ENCODE measurements at regions not wholly inside any gene's neighbourhood (a gene's known extent, or its start where the extent isn't known, plus 50 kb on each side); places are given as distances from the start of the nearest gene placed in this dataset.

GRCh38 chr3:178062126-178062525 lies 474.1 kb upstream of the KCNMB2 start:
- no peak for DNase-seq (ENCODE audit: extremely low read depth in 1 of 2, low read depth in 1 of 2)

GRCh38 chr3:178063461-178063860 lies 472.8 kb upstream of the KCNMB2 start:
- no peak for DNase-seq (ENCODE audit: extremely low read depth in 1 of 2, low read depth in 1 of 2)

- no peak for DNase-seq (ENCODE audit: extremely low read depth in 1 of 2, low read depth in 1 of 2)
Measured at GRCh38 chr3:178067721-178068120, 468.5 kb upstream of the KCNMB2 start.

- no peak for DNase-seq (ENCODE audit: extremely low read depth in 1 of 2, low read depth in 1 of 2)
Measured at GRCh38 chr3:178072391-178073305, 463.6 kb upstream of the KCNMB2 start.

- DNase-seq (ENCODE audit: extremely low read depth in 1 of 2, low read depth in 1 of 2): no peak
Measured at GRCh38 chr3:178073366-178073765, 462.9 kb upstream of the KCNMB2 start.

DNA sequence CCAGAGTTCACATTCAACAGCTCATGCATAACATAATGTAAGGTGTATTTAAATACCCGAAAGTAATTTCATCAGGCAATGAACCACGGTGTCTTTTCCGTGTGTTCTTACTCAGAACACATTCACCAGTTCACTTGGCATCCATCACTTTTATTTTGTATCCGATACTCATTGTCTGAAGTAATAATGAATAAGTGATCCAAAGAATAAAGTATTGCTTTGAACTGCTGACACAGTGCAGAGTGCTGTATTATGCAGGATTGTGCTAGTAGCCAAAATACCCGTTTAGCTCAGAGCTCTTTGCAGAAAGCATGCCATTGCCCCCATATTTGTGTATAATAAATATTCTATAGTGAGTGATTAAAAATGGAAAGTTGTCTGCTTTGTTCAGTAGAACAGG lies 460.9 kb upstream of the KCNMB2 start:
- no peak for DNase-seq (ENCODE audit: extremely low read depth in 1 of 2, low read depth in 1 of 2)

GRCh38 chr3:178078953-178079352 lies 457.3 kb upstream of the KCNMB2 start:
- no peak for DNase-seq (ENCODE audit: extremely low read depth in 1 of 2, low read depth in 1 of 2)

DNA sequence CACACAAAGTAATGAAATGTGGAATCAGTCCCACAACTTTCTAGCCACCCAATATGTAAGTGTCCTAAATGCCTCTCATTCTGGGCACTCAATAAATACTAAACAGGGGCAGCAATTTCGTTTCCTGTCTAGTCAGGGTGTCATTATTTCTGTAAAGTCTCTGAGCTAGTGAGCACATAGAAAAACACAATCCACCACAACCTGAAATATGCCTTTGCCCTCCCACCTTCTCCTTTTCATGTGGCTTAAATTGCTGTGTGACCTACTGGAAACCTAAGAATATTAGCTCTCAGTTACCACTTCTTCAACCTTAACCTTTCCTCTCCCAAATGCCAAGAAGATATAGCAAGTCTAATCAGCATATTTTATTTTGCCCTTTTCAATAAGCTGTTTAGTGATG lies 456.3 kb upstream of the KCNMB2 start:
- DNase-seq (ENCODE audit: extremely low read depth in 1 of 2, low read depth in 1 of 2): no peak

DNA sequence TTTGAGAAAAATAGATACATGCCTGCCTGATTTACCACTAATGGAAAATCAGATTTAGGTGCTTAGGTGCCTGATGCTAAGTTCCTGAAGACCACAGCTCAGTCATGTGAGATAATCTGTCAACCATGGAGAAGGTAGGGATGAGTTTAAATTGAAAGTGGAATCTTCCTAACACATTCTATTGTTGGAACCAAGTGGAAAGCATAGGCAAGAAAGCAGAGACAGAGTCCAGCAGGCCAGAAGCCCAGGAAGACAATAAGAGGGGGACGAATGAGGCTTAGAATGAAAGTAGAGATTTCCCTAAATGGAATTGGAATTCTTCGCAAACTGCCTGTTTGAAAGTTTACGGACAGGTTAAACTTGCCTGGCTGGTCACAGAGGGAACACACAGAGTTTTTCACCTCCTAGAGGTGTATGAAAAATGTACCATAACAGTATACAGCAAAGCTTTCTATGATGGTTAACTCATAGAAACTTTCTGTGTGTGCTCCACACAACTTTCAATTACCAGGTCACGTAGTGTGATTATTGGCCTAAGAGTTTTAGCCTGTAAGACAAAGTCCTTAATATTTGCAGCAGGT lies 453.8 kb upstream of the KCNMB2 start:
- DNase-seq (ENCODE audit: extremely low read depth in 1 of 2, low read depth in 1 of 2): no peak

DNA sequence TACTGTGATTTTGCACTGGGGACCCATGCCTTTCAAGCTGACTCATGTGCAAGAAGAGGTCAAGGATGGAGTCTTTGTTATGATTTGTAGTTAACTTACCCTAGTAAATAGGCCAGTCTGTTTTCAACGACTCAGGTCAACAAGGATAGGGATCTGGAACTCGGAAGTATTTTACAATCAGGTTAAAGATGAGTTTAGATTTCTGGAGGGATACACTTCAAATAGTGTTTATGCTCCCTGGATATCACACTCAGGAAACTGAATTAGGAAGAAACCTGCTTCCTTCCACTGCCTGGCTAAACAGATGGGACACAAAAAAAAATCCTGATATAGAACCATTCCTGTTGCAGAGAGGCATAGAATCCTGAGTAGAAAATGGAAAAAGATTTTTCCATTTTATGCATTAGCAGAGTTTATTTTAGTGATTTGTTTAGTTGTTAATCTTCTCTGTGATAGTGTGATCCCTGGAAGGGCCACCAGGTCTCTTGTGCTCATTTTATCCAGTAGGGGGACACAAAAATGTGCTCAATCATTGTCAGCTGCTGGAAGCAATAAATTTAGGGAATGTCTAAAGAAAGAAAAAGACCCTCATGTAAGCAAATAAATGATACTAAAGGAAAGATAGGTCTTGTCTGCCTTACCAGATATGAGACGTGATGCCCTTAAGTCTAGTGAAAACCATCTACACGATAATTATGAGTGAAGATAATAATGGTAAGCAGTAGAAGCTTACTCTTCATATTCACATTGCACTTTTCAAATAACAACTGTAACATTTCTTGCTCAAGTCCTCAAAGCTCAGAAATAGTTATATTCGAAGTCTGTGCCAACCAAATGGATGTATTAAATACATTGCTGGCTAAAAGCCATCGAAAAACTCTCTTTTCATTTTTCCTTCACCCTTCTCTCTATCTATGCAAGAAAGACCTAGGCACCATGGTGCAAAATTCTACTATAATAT lies 452.1 kb upstream of the KCNMB2 start:
- no peak for DNase-seq (ENCODE audit: extremely low read depth in 1 of 2, low read depth in 1 of 2)

DNA sequence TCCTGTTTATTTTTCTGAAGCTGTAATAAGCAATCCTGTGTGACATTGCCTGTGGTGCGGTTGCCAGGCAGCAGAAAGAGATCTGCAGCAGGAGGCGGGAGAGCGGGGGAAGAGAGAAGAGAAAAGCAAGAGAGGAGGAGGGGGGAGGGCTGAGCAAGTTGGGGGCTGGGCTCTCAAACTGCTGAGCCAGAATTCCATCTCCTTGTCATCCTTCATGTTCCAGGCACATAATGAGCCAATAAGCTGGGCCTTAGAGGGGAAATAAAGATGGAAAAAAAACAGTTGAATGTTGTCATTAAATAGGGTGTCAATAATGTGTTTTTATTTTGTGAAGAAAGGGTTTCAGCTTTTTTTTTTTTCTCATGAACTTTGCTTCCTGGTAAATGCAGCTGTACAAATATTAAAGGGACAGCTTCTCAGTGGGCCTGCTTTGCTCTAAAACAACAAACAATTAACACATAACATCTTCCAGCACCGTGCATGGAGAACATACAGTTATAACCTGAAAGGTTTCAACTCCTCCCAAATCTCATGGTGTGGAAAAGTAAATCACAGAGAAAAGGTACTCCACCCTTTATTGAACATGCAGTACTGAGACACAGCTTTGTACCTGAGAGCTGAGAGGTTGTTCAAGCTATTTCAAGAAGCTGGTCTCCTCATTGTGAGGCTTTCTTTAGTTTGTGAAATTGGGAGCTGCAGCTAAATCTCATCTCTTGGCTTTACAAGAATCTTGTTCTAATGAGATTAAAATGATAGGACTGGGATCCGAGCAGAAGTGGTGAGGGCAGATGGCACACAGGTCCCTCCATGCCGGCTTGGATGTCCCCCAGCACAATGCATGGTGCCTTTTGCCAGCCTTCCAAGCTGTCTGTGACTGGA lies 451.1 kb upstream of the KCNMB2 start:
- DNase-seq (ENCODE audit: extremely low read depth in 1 of 2, low read depth in 1 of 2): no peak

GRCh38 chr3:178085817-178086123 lies 450.5 kb upstream of the KCNMB2 start:
- DNase-seq (ENCODE audit: extremely low read depth in 1 of 2, low read depth in 1 of 2): no peak

- DNase-seq (ENCODE audit: extremely low read depth in 1 of 2, low read depth in 1 of 2): no peak
Measured at GRCh38 chr3:178086144-178086825, 450.0 kb upstream of the KCNMB2 start.

- no peak for DNase-seq (ENCODE audit: extremely low read depth in 1 of 2, low read depth in 1 of 2)
Measured at GRCh38 chr3:178087376-178087775, 448.9 kb upstream of the KCNMB2 start.

DNA sequence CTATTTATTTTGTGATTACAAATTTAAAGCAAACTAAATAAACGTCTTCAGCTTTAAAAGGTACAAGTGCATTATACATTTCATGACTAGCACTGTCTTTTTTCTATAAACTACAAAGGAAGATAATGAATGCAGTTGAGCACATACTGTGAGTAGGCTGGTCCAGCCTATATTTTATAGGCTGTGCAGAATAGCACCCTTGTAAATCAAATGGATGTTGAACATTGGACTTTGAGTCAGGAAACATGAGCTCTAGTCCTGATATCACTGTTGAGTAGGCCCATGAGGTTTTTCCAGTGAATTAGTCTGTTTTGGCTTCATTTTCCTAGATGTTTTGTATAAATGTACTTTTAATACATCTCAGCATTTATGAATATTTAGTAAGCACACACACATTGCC lies 447.3 kb upstream of the KCNMB2 start:
- no peak for DNase-seq (ENCODE audit: extremely low read depth in 1 of 2, low read depth in 1 of 2)

DNA sequence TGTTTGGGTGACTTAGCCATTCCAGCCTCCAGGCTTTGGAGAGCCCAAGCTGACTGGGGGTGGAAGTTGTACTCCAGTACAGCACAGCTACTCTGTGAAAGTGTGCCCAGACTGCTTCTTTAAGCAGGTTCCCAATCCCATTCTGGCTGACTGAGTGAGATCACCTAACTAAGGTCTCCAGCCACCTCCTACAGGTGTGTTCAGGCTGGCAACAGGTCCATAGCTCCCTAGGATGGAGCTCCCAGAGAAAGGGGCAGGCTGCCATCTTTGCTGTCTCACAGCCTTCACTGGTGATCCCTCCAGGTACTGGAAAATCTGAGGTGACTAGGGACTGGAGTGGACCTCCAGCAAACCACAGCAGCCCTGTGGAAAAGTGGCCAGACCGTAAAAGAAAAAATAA lies 445.3 kb upstream of the KCNMB2 start:
- DNase-seq (ENCODE audit: extremely low read depth in 1 of 2, low read depth in 1 of 2): no peak

GRCh38 chr3:178095522-178095921 lies 440.7 kb upstream of the KCNMB2 start:
- DNase-seq (ENCODE audit: extremely low read depth in 1 of 2, low read depth in 1 of 2): no peak

DNA sequence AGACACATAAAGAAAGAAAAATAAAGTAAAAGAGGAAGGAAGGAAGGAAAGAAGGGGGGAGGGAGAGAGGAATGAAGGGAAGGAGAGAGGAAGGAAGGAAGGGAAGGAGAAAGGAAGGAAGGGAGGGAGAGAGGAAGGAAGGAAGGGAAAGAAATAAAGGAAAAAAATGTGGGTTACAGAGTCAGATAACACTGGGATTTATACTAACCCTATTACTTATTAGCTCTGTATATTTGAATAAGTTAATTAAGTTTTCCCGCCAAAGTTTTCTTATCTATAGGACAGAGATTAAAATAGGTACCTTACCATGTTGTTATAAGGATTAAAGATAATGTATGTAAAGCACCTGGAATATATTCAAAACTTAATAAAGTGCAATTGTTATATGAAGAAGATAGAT lies 439.3 kb upstream of the KCNMB2 start:
- no peak for DNase-seq (ENCODE audit: extremely low read depth in 1 of 2, low read depth in 1 of 2)

GRCh38 chr3:178097576-178097975 lies 438.7 kb upstream of the KCNMB2 start:
- no peak for DNase-seq (ENCODE audit: extremely low read depth in 1 of 2, low read depth in 1 of 2)

- no peak for DNase-seq (ENCODE audit: extremely low read depth in 1 of 2, low read depth in 1 of 2)
Measured at GRCh38 chr3:178099274-178099673, 437.0 kb upstream of the KCNMB2 start.
